HG03095 (cell line): ENCODE measurements at regions not wholly inside any gene's neighbourhood (a gene's known extent, or its start where the extent isn't known, plus 50 kb on each side); places are given as distances from the start of the nearest gene placed in this dataset.
"Not testable (repeated sequence)": the region's sequence is repeated elsewhere in the genome, so short reads cannot be mapped to it uniquely, and the experiment has no call there.

Experiments
- ATAC-seq: cut with Tn5 transposase; IDR thresholded peaks from one replicate; pipeline ENCODE4 v1.9.1; 2021; ENCODE audit warnings: moderate library complexity; ENCODE audit not compliant: unreplicated experiment

- ATAC-seq: no peak
Observed at GRCh38 chr2:106339609-106340008, 128.6 kb downstream of the RGPD3 start.

GRCh38 chr2:106339132-106339531 lies 129.1 kb downstream of the RGPD3 start:
- no peak for ATAC-seq

- ATAC-seq: no peak
Observed at GRCh38 chr2:106338043-106338442, 130.2 kb downstream of the RGPD3 start.

GRCh38 chr2:106336737-106337136 lies 131.5 kb downstream of the RGPD3 start:
- ATAC-seq: no peak

GRCh38 chr2:106336108-106336507 lies 132.1 kb downstream of the RGPD3 start:
- no peak for ATAC-seq

- no peak for ATAC-seq
Observed at GRCh38 chr2:106334802-106335201, 133.4 kb downstream of the RGPD3 start.

- not testable (repeated sequence) for ATAC-seq
Observed at GRCh38 chr2:106333253-106333873, 134.8 kb downstream of the RGPD3 start.

- no peak for ATAC-seq
Observed at GRCh38 chr2:106332054-106332453, 136.2 kb downstream of the RGPD3 start.

- ATAC-seq: not testable (repeated sequence)
Observed at GRCh38 chr2:106330384-106331261, 136.5 kb upstream of the UXS1 start.

GRCh38 chr2:106323337-106324013 lies 129.4 kb upstream of the UXS1 start:
- ATAC-seq: no peak

- no peak for ATAC-seq
Observed at GRCh38 chr2:106322281-106322680, 128.2 kb upstream of the UXS1 start.

- ATAC-seq: not testable (repeated sequence)
Observed at GRCh38 chr2:106320439-106320838, 126.3 kb upstream of the UXS1 start.

GRCh38 chr2:106316915-106317314 lies 122.8 kb upstream of the UXS1 start:
- ATAC-seq: no peak

- ATAC-seq: no peak
Observed at GRCh38 chr2:106314444-106314843, 120.3 kb upstream of the UXS1 start.

- no peak for ATAC-seq
Observed at GRCh38 chr2:106311041-106311370, 116.9 kb upstream of the UXS1 start.

GRCh38 chr2:106307860-106308259 lies 113.8 kb upstream of the UXS1 start:
- ATAC-seq: no peak

- no peak for ATAC-seq
Observed at GRCh38 chr2:106306387-106306786, 112.3 kb upstream of the UXS1 start.

GRCh38 chr2:106304612-106305184 lies 110.6 kb upstream of the UXS1 start:
- ATAC-seq: no peak

- ATAC-seq: no peak
Observed at GRCh38 chr2:106299696-106300095, 105.6 kb upstream of the UXS1 start.

GRCh38 chr2:106296182-106296815 lies 102.2 kb upstream of the UXS1 start:
- peak; percentile 62 for ATAC-seq

- ATAC-seq: no peak
Observed at GRCh38 chr2:106294182-106294581, 100.1 kb upstream of the UXS1 start.
